ENCODE measurements at regions not wholly inside any gene's neighbourhood (a gene's known extent, or its start where the extent isn't known, plus 50 kb on each side); places are given as distances from the start of the nearest gene placed in this dataset.
"Not testable (repeated sequence)": the region's sequence is repeated elsewhere in the genome, so short reads cannot be mapped to it uniquely, and the experiment has no call there.

GRCh38 chr7:131933751-131934289, 377.4 kb upstream of the PODXL start:
- Histone ChIP-seq H3K4me3 (no peak overlapping the region), H3K27me3 (no peaks in the 10 kb centered on the region), H3K4me1 (no peaks in the 10 kb centered on the region), H3K9me3 (no peaks in the 10 kb centered on the region), H3K27ac (no peak overlapping the region), H3K36me3 (no peaks in the 10 kb centered on the region)
- DNase-seq (ENCODE audit: low spot score): no peak
- no peak for TF ChIP-seq CTCF (IDR thresholded peaks at IDR 0.05)

- not testable (repeated sequence) for H3K27me3 ChIP-seq; H3K4me1 ChIP-seq; H3K4me3 ChIP-seq; H3K36me3 ChIP-seq; H3K27ac ChIP-seq; DNase-seq (ENCODE audit: low spot score); H3K9me3 ChIP-seq
Measured at GRCh38 chr7:131933219-131933618, 376.8 kb upstream of the PODXL start.

GRCh38 chr7:131932271-131932670, 375.8 kb upstream of the PODXL start:
- DNase-seq (ENCODE audit: low spot score): no peak
- Histone ChIP-seq H3K9me3 (no peaks in the 10 kb centered on the region), H3K4me1 (no peaks in the 10 kb centered on the region), H3K4me3 (no peak overlapping the region), H3K36me3 (no peaks in the 10 kb centered on the region), H3K27me3 (no peaks in the 10 kb centered on the region), H3K27ac (no peak overlapping the region)
- TF ChIP-seq CTCF (IDR thresholded peaks at IDR 0.05): no peak

- no peaks in the 10 kb centered on the region for H3K27me3 ChIP-seq
- no peak overlapping the region for H3K4me3 ChIP-seq
Measured at GRCh38 chr7:131931370-131931769, 374.9 kb upstream of the PODXL start.

GRCh38 chr7:131929632-131930031, 373.2 kb upstream of the PODXL start:
- DNase-seq (ENCODE audit: low spot score): no peak
- no peak for TF ChIP-seq CTCF (IDR thresholded peaks at IDR 0.05)
- no peaks in the 10 kb centered on the region for H3K27me3 ChIP-seq
- H3K9me3 ChIP-seq: no peaks in the 10 kb centered on the region
- no peaks in the 10 kb centered on the region for H3K4me1 ChIP-seq
- no peak overlapping the region for H3K4me3 ChIP-seq
- no peak overlapping the region for H3K27ac ChIP-seq
- no peaks in the 10 kb centered on the region for H3K36me3 ChIP-seq

More at GRCh38 chr7:131931370-131931769, 374.9 kb upstream of the PODXL start:
- H3K9me3 ChIP-seq: no peaks in the 10 kb centered on the region
- H3K27ac ChIP-seq: no peak overlapping the region
- no peaks in the 10 kb centered on the region for H3K4me1 ChIP-seq
- no peak for DNase-seq (ENCODE audit: low spot score)
- H3K36me3 ChIP-seq: no peaks in the 10 kb centered on the region
- no peak for TF ChIP-seq CTCF (IDR thresholded peaks at IDR 0.05)

- Histone ChIP-seq H3K9me3 (no peaks in the 10 kb centered on the region), H3K4me3 (no peak overlapping the region), H3K27me3 (no peaks in the 10 kb centered on the region), H3K36me3 (no peaks in the 10 kb centered on the region), H3K4me1 (no peaks in the 10 kb centered on the region), H3K27ac (no peak overlapping the region)
- TF ChIP-seq CTCF (IDR thresholded peaks at IDR 0.05): no peak
- no peak for DNase-seq (ENCODE audit: low spot score)
Measured at GRCh38 chr7:131927770-131928423, 371.5 kb upstream of the PODXL start.

Data from right atrium auricular region (tissue), 2 donors.